H1 (cell line): ENCODE measurements at regions not wholly inside any gene's neighbourhood (a gene's known extent, or its start where the extent isn't known, plus 50 kb on each side); places are given as distances from the start of the nearest gene placed in this dataset.

ENCODE experiments used
- CBX5 ChIP-seq: fragments of 300-800, 300-1000 bp; sonication (generic); IDR thresholded peaks from 2 replicates; pipeline ENCODE4 v1.7.1; 2016; ENCODE audit warnings: antibody characterized with exemption, low read length, low read depth
- GTF2F1 ChIP-seq: IDR thresholded peaks from 2 replicates; pipeline ENCODE4 v1.6.1; 2012; ENCODE audit warnings: low read depth, low read length, improper control_type of control experiment, borderline replicate concordance
- KDM4A ChIP-seq: IDR thresholded peaks from one replicate; pipeline ENCODE4 v1.7.1; 2012; ENCODE audit warnings: low read depth, mild to moderate bottlenecking, moderate library complexity, low read length, inconsistent platforms; ENCODE audit not compliant: severe bottlenecking
- POLR2A ChIP-seq, 2 experiments: IDR thresholded peaks; 1 replicate in 1 of 2; 2 replicates in 1 of 2; pipeline ENCODE4 v1.6.1; 2011; ENCODE audit warnings: low read depth in 2 of 2, low read length in 2 of 2, mild to moderate bottlenecking in 2 of 2; ENCODE audit errors: control extremely low read depth in 1 of 2
- SP2 ChIP-seq: IDR thresholded peaks from 2 replicates; pipeline ENCODE4 v1.6.1; 2012; ENCODE audit warnings: mild to moderate bottlenecking, low read length, inconsistent platforms
- TCF12 ChIP-seq: IDR thresholded peaks from 2 replicates; pipeline ENCODE4 v1.6.1; 2011; ENCODE audit warnings: low read depth, mild to moderate bottlenecking, low read length
- TF ChIP-seq, protein P1 (sequence below): IDR thresholded peaks from 2 replicates; pipeline ENCODE4 v1.6.1; 2012; ENCODE audit warnings: low read length, inconsistent platforms

DNA sequence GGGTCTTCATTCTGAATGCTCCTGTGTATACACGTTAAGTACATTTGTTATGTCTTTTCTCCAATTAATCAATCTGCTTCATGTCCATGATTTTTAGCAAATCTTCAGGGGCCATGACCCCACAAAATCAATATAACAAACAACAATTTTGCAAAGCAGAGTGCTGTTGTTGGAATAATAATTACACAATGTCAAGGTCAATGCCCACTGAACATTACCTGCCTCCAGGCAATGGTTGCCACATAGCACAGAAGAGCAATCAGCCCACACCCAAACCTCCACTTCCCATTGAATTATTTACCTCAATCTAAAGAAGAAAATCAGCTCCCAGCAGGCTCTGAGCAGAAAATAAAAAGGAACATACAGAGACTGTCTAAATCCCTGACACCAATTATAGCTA is 208.8 kb upstream of the USP9Y start (continued):
- TF ChIP-seq TCF12 (no peak), KDM4A (no peak), POLR2A (IDR thresholded peaks at IDR 0.05; ENCODE audit: control extremely low read depth in 1 of 2, low read depth in 2 of 2, low read length in 2 of 2) (no peak), GTF2F1 (no peak), SP2 (no peak), CBX5 (no peak)
- TF ChIP-seq, protein P1, sequence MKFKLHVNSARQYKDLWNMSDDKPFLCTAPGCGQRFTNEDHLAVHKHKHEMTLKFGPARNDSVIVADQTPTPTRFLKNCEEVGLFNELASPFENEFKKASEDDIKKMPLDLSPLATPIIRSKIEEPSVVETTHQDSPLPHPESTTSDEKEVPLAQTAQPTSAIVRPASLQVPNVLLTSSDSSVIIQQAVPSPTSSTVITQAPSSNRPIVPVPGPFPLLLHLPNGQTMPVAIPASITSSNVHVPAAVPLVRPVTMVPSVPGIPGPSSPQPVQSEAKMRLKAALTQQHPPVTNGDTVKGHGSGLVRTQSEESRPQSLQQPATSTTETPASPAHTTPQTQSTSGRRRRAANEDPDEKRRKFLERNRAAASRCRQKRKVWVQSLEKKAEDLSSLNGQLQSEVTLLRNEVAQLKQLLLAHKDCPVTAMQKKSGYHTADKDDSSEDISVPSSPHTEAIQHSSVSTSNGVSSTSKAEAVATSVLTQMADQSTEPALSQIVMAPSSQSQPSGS = no peak
